Brain microvascular endothelial cell (primary cell): ENCODE measurements at regions not wholly inside any gene's neighbourhood (a gene's known extent, or its start where the extent isn't known, plus 50 kb on each side); places are given as distances from the start of the nearest gene placed in this dataset.
"Not testable (repeated sequence)": the region's sequence is repeated elsewhere in the genome, so short reads cannot be mapped to it uniquely, and the experiment has no call there.

Experiments used
- DNase-seq: peaks from one replicate; pipeline ENCODE4 v3.0.0-alpha.2; 2020
- H3K27ac ChIP-seq: fragments of 250-450 bp; sonication (Bioruptor Pico); 2 replicates; pipeline ENCODE4 v1.5.1; 2020; ENCODE audit warnings: mild to moderate bottlenecking, moderate library complexity
- H3K27me3 ChIP-seq: fragments of 250-450 bp; sonication (Bioruptor Pico); replicated peaks from 2 replicates; pipeline ENCODE4 v1.5.1; 2020; ENCODE audit warnings: mild to moderate bottlenecking
- H3K36me3 ChIP-seq: fragments of 250-450 bp; sonication (Bioruptor Pico); replicated peaks from 2 replicates; pipeline ENCODE4 v1.5.1; 2020; ENCODE audit warnings: mild to moderate bottlenecking
- H3K4me3 ChIP-seq: 2 replicates; pipeline ENCODE4 v1.5.1; 2011; ENCODE audit warnings: low read depth, mild to moderate bottlenecking, control low read depth, low read length, moderate library complexity
- in situ Hi-C: cut with HindIII; loops from 2 replicates; pipeline ENCODE4 v1.10.0; 2017; ENCODE audit warnings: low sequenced_read_pairs, low pct_ligation_motif_present
- TF ChIP-seq, protein P1 (sequence below): IDR thresholded peaks from 2 replicates; pipeline ENCODE4 v1.5.1; 2011; ENCODE audit warnings: low read depth, mild to moderate bottlenecking, moderate library complexity, low read length, control low read depth, inconsistent platforms; ENCODE audit errors: missing control alignments

DNA sequence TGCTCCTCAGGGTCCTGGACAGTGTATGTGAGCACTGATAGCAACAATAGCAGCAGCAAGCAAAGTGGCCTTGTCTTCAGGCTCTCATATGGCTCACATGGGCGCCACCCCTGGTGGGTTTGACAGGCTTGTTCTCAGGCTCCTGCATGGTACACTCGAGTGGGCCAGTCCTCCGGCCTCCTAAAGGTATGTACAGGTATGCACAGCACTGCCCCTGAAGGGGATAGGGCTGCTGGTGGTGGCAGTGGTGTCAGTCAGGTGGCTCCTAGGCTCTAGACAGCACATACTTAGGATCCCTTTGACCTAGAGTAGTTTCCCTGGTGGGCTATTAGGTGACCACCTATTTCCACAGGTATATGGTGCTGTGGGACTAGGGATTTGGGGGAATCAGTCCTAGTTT is 79.8 kb downstream of the LGALS9B start:
- H3K27me3 ChIP-seq, H3K27ac ChIP-seq, H3K4me3 ChIP-seq, in situ Hi-C loops, H3K36me3 ChIP-seq, DNase-seq: not testable (repeated sequence)

DNA sequence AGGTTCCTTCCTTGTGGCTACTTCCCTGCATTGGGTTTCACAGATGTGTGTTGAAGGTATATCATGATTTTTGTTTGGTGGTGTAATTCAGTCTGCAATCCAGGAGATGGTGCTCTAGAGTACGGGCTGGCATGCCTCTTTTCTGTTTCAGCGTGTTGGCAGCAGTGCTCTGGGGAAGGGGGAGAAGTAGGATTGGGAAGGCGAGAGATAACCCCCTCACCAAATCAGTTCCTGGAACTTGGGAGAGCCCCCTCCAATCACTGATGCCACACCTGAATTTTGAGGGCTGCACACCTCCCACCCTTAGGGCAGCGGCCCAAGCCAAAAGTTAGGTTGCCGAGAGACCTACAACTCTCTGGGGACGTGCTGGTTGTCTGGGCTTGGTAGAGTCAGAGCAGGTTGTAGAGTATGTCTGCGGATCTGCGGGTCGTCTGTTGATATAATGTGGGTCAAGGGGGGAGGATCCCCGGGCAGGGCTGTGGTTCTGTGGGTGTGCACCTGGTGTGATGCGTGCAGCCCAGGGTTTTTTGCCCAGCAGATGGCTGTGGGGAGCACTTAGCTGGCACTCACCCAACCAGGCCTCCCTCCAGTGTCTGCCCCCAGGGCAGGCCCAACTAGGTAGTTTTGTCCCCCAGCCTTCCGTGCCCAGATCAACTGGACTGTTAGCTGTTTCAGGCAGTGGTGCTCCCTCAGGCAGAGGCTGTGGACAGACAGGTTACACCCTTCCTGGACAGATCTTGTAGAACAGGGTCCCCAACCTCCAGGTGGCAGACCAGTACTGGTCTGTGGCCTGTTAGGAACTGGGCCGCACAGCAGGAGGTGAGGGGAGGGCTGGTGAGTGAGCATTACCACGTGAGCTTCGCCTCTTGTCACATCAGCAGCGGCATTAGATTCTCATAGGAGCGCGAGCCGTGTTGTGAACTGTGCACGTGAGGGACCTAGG is 85.7 kb downstream of the LGALS9B start:
- DNase-seq: peak; percentile 27
- in situ Hi-C loops: not testable (repeated sequence)

DNA sequence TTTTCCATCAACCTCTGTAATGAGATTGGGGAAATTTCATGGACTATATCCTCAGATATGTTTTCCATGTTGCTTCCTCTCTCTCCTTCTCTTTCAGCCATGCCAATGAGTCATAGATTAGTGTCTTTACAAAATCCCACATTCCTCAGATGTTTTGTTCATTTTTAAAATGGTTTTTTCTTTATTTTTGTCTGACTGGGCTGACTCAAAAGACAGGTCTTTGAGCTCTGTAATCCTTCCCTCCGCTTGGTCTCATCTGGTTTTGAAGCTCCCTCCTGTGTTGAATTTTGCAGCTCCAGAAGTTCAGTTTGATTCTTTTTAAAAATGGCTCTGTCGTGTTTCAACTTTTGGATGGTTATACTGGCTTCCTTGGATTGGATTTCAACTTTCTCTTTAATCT is 86.7 kb downstream of the LGALS9B start:
- H3K36me3 ChIP-seq, H3K27me3 ChIP-seq, H3K27ac ChIP-seq, H3K4me3 ChIP-seq, in situ Hi-C loops: not testable (repeated sequence)
- peak; percentile 35 for DNase-seq

More for the DNA sequence above, 85.7 kb downstream of the LGALS9B start:
- not testable (repeated sequence) for H3K4me3 ChIP-seq, H3K36me3 ChIP-seq, H3K27me3 ChIP-seq, H3K27ac ChIP-seq
- TF ChIP-seq, protein P1, sequence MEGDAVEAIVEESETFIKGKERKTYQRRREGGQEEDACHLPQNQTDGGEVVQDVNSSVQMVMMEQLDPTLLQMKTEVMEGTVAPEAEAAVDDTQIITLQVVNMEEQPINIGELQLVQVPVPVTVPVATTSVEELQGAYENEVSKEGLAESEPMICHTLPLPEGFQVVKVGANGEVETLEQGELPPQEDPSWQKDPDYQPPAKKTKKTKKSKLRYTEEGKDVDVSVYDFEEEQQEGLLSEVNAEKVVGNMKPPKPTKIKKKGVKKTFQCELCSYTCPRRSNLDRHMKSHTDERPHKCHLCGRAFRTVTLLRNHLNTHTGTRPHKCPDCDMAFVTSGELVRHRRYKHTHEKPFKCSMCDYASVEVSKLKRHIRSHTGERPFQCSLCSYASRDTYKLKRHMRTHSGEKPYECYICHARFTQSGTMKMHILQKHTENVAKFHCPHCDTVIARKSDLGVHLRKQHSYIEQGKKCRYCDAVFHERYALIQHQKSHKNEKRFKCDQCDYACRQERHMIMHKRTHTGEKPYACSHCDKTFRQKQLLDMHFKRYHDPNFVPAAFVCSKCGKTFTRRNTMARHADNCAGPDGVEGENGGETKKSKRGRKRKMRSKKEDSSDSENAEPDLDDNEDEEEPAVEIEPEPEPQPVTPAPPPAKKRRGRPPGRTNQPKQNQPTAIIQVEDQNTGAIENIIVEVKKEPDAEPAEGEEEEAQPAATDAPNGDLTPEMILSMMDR: peak; percentile 63

DNA sequence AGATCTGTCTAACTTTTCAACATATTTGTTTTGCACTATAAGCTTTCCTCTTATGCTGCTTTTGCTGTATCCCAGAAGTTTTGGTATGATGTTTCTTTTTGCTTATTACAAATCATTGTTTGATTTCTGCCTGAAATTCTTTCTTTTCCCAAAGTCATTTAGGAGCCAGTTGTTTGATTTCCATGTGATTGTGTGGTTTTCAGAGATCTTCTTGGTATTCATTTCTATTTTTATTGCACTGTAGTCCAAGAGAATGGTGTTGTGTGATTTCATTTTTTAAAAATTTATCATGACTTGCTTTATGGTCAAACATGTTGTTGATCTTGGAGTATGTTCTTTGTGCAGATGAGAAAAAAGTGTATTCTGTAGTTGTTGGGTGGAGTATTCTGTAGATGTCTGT is 88.1 kb downstream of the LGALS9B start:
- in situ Hi-C loops, H3K36me3 ChIP-seq, H3K27ac ChIP-seq, H3K4me3 ChIP-seq, H3K27me3 ChIP-seq, DNase-seq: not testable (repeated sequence)

DNA sequence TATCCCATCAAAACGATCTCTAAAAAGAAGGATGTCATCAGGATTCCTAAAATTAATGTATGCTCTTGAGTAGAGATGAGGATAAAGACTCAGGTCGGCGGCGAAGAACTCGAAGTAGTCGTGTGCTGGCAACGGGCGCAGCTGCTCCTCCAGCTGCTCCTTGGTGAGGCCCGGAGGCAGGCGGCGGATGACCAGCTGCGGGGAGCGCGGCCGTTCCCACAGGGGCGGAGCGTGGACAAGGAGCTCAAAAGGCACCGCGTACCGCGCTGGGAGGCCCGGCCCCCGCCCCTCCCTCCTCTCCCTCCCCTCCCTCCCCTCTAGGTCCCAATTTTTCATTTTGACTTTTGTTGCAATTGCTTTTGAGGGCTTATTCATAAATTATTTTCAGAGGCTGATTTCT is 90.7 kb downstream of the LGALS9B start:
- H3K36me3 ChIP-seq, DNase-seq, H3K27me3 ChIP-seq, in situ Hi-C loops, H3K27ac ChIP-seq, H3K4me3 ChIP-seq: not testable (repeated sequence)

DNA sequence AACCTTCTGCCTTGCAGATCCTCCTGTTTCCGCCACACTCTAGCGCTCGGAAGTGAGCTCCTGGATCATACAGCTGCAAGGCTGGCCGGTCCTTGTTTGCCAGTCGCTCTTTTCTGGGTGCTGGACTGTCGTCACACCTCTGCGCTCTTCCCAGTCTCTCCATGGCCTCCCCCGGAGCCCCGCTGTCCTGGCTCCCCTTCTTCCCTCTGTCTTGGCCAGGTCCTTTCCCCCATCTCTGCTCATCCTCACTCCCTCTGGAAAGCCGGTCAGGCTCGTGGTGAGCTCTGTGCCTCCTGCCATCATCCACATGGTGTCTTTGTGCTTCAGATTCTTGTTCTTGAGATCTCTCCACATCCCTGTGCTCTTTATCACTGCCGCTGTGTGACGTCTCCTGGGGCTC is 91.6 kb downstream of the LGALS9B start:
- H3K4me3 ChIP-seq, H3K36me3 ChIP-seq, H3K27me3 ChIP-seq, in situ Hi-C loops, H3K27ac ChIP-seq, DNase-seq: not testable (repeated sequence)
